GM19043 (cell line): ENCODE measurements at regions not wholly inside any gene's neighbourhood (a gene's known extent, or its start where the extent isn't known, plus 50 kb on each side); places are given as distances from the start of the nearest gene placed in this dataset.
"Not testable (repeated sequence)": the region's sequence is repeated elsewhere in the genome, so short reads cannot be mapped to it uniquely, and the experiment has no call there.

Source experiments
- ATAC-seq: cut with Tn5 transposase; IDR thresholded peaks from one replicate; pipeline ENCODE4 v1.9.1; 2021; ENCODE audit warnings: low read depth; ENCODE audit not compliant: unreplicated experiment

DNA sequence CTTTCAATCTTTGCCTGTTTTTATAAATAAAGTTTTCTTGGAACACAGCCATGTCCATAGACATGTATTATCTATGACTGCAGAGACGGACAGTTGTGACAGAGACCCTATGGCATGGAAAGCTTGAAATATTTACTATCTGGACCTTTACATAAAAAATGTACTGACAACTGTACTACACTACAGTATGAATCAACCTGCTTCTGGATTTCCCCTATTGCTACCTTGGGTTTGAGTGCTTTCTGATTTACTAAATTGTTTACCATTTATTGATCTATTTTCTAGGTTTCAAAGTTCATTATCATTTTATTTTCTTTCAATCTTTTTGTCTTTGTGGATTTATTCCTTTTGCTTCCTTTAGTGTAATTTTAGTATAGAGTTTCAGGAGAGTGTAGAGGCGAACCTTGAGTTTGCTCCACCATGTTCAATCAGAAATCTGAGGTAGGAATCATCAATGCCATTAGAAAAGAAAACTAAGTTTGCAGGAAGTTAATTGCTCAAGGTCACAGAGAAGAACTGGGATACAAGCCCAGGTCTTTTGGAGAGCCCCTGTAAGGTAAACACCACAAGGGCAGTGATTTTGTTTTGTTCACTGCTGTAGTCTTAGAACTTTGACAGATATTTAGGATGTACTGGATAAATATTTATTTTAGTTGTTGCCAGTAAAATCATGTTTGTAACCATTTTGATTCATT, 352.8 kb upstream of the SYNCRIP start:
- ATAC-seq, result no peak

DNA sequence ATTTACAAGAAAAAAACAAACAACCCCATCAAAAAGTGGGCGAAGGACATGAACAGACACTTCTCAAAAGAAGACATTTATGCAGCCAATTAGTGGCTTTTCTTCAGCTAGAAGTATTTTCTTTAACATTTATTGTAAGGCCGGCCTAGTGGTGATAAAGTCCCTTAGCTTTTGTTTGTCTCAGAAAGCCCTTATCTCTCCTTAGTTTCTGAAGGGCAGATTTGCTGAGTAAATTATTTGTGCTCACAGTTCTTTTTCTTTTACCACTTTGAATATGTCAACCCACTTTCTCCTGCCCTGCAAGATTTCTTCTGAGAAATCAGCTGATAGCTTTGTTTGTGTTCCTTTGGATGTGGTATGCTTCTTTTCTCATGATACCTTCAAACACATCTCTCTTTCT, 344.0 kb upstream of the SYNCRIP start:
- no peak for ATAC-seq

DNA sequence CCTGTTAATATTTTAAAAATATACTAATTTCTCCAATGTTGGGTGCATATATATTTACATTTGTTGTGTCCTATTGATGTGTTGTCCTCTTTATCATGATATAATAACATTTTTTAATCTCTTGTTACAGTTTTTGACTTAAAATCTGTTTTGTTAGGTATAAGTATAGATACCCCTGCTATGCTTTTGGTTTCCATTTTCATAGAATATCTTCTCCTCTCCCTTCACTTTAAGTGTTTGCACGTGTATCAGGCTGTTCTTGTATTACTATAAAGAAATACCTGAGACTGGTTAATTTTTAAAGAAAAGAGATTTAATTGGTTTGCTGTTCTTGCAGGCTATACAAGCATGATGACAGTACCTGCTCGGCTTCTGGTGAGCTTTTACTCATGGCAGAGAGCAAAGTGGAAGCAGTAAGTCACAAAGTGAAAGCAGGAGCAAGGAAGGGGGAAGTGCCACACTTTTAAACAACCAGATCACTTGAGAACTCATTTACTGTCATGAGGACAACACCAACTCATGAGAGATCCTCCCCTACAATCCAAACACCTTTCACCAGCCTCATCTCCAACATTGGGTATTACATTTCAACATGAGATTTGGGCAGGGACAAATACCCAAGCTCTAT, 340.5 kb upstream of the SYNCRIP start:
- ATAC-seq, result peak; percentile 56

DNA sequence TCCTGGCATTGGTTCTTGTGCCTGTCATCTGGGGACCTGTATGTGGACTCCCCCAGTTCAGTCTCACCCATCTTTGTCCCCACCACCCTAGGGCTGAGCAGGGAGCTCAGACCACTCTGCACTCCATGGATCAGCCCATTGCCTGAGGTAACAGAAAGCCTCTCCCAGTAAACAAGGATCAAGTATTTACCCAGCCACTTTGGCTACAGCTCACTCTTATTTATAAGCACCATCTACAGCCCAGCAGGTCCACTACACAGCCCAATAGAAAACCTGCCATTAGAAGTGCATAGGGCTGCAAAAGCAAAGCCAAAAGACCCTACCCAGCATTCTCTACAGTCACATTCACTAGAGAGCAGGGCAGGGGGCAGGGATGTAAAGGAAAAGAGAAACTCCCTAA, 335.0 kb upstream of the SYNCRIP start:
- no peak for ATAC-seq

DNA sequence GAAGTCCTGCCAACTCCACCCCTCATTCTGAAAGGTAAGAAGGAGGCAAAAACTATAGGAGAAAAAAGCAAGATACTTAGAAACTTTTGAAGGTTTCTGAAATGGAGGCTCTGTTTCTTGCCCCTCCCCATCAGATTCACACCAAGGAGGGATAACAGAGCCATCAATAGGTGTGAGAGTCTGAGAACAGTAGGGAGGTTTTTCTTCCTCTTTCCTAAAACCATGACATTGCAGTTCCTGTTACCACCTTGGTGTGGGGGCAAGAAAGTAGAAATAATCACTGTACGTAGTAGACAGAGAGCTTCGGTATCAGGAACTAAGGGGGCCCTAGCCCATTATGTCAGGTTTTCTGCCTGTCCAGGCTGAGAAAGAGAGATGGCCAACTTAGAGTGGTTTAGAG, 333.3 kb upstream of the SYNCRIP start:
- peak; percentile 81 for ATAC-seq

DNA sequence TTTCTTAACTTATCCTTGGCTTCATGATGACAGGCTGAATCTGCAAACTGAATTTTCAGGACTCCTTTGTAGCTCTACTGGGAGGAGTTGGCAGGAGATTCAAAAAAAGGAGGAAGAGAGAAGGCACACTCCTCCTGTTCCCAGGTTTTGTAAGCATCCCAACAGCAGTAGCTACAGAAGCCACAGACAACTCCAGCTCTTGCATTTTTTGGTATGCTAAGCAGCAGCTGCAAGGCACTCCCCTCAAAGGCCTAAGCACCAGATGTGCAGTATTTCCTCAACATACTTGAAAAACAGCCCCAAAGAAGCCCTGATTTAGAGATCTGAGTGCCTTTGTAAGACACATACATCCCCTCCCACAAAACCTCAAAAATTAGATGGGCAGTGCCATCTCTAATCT, 328.6 kb upstream of the SYNCRIP start:
- no peak for ATAC-seq

DNA sequence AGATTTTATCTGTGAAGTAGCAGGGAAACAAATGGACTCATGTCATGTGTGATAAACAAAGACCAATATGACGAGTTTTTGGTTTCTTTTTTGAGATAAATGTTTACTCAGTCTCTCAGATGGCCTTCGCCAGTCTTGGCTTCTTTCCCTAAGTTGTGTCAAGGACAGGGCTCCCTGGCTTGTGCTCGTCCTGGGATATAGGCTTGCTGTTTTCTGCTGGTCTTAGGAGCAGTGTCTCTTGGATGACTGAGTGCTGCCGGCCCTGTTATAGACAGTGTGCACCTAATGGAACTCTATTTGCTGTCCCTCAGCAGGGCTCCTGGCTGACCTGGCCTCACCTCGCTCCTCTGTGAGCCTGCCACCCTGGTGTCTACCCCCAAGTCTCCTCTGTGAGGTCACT, 324.1 kb upstream of the SYNCRIP start:
- ATAC-seq, result no peak

DNA sequence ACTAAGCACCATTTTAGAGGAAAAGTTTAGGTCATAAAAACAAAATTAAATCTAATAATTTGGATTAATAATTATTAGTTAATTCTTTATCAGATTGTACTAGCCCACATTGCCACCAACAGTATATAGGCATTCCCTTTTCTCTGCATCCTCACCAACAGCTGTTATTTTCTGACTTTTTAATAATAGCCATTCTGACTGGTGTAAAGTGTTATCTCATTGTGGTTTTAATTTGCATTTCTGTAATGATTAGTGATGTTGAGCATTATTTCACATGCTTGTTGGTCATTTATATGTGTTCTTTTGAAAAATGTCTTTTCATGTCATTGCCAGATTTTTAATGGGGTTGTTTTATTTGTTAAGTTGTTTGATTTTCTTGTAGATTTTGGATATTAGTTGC, 319.1 kb upstream of the SYNCRIP start:
- ATAC-seq, result no peak

DNA sequence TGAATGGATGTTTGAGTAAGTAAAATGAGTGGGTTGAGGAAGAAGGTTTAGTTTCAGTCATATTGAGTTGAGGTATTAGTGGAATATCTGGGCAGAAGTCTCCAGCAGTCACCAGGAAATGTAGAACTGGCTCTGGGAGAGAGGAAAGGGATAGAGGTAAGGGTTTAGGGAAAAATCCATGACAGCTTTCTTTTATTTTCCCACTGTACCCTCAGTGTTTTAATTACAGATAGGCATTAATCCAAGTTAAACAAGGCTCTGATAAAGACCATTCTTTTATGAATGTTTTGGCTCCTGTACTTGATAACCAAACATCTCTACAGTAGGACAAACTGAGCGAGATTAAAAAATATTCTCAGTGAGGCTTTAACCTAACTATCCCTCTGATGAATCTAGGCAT, 318.4 kb upstream of the SYNCRIP start:
- ATAC-seq, result no peak

DNA sequence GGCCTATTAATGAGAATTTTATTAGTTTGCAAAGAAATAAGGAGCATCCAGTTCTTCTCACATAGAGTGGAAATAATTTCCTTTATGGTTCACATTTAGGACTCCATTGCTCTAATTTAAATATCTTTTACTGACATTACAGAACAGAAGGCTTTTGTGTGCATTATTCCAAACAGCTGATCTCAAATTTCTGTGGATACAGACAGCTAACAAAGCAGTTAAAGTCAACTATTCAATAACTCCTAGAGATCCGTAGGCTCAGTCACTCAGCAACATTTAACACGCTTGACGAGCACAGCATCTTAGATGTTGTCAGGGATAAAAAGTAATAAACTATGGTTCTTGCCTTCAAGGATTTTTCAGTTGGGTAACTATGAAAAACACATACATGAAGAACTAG, 305.8 kb upstream of the SYNCRIP start:
- no peak for ATAC-seq

DNA sequence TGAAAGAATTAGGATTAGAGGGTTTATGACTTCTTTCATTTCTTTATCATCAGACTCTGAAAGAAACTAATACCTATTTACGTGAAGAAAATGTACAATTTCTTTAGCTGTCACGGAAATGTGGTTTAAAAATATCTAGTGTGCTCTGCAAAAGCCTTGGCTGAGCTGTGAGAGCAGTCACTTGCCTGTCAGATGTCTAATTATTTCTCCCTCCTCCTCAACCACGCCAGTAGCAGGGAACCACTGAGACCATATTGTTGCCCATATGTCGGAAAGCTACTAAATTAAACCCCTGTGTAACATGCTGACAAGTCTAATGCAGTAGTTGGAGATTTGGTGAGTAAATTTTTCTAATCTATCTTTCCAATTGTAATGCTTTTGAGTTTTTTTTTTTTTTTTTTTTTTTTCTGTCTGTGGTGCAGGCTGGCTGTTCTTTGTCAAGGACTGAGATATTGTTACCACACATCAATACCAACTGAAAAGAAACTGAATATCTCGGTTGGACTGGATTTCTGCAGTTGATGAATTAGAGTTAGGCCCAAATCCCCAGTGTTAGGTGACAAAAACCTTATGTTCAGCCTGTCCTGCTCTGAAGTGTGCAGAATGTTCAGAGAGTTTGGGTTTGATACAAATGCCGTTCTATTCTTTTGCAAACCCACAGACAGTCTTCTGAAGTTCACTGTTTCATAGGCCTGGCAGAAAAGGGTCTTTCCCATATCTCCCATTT, 302.9 kb upstream of the SYNCRIP start:
- no peak for ATAC-seq

DNA sequence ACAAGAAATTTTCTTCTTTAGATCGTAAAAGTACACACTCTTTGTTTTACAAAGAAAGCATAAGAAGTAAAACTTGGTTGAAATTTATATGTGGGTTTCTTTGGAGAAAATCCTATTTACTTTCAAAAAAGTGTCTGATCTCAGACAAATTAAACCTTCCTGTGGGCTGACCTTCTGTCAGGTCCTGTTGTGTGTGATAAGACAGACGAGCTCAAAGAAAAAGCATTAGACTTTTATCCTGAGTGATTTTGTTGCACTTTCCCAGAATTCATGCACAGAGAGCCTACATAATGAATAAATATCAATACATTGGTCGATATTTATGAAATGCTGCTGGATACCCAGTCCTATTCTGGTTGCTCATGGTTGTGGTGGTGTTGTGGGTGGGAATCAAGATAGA, 302.1 kb upstream of the SYNCRIP start:
- ATAC-seq, result no peak

DNA sequence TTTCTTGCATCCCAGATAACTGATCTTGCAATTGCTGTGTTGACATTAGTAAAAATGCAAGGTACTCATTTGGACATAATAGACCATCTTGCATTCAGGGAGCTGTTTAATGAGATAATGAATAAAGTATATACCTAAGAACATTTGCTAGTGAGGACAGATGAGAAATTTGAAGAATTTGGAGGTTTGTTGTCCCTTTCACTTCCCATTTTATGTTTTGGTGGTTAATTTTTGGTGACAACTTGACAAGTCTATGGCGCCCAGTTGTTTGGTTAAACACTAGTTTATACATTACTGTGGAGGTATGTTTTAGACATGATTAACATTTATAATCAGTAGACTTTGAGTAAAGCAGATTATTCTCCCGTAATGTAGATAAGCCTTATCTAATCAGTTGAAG, 300.2 kb upstream of the SYNCRIP start:
- ATAC-seq, result no peak

DNA sequence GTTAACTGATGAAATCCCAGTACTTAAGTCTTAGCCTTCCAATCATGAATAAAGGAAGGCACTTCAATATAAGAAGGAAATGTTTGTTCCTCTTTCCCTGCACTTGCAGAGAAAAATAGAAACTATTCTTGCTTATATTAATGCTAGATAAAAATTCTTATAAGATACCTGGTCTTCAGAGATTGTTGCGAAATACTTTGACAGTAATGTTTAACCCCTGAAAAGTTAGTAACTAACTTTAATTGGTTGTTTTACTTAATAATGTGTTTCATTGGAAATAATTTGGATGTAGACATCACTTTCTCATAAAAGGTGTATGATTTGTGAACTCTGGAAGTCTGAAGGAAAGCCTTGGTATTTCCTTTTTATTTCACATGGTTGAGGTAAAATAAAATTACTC, 294.2 kb upstream of the SYNCRIP start:
- no peak for ATAC-seq

DNA sequence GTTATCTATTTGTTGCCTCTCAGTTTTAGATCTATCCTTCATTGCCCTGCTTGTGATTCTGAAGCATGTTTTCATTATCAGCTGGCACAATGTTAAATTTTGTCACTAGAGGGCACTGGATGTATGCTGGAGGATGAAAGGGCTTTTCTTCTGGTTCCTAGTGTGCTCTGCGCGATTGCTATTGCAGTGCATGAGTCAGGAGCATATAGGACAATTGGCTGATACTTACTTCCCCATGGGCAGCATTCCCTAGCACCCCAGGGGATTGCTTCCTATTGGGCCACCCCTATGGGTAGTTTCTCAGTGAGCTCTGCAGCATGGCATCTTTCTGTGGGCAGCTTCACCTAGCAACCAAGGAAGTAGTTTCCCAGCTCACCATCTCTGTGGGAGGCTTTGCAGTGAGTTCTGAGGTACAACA, 280.3 kb upstream of the SYNCRIP start:
- ATAC-seq, result peak; percentile 87

DNA sequence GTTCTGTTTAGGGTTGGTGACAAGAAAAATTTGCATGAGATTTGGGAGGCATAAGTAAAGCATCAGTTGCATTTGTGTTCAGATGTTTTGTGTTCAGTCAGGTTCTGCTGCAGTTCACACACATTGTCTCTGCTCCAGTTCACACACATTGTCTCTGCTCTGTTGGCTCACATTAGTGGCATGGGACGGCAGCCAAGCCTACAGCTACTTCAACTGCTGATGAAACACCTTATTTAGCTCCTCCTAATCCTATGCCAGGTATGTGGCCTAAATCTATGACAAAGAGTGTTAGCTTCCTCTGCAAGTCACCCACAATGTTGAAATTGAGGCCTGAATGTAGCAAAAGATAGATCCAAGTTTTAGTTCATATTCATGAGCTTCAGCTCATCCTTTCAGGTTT, 278.1 kb upstream of the SYNCRIP start:
- ATAC-seq, result no peak

DNA sequence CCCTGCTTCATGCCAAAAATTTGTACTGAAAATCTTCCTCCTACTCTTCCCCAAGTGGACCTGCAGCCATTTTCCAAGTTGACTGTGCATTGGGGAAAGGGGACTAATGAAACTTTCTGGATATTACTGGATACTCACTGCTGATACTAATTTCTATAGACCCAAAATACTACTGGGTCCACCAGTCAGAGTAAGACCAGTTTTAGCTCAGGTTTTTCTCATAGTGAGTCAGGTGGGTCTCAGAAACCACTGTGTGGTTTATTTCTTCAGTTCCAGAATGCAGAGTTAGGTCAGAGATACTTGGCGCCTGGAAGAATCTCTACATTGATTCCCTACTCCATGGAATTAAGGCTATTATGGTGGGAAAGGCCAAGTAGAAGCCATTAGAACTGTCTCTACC, 274.8 kb upstream of the SYNCRIP start:
- no peak for ATAC-seq

DNA sequence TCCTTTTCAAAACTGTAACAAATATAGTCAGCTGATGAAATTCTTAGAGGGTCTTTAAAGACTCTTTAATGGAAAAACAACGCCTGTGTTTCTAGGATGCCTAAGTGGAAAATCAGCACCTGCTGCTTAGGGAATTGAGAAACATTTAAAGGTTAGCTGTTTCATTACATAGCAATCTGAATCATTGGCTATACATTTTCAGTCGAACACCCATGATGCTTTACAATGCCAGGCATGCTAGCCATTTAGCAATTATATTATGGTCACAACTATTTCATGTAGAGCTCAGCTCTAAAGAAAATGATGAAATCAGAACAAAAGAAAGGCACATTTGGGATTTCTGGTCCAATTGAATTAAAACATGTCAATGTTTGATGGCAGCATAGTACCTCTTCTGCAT, 270.3 kb upstream of the SYNCRIP start:
- ATAC-seq, result no peak

DNA sequence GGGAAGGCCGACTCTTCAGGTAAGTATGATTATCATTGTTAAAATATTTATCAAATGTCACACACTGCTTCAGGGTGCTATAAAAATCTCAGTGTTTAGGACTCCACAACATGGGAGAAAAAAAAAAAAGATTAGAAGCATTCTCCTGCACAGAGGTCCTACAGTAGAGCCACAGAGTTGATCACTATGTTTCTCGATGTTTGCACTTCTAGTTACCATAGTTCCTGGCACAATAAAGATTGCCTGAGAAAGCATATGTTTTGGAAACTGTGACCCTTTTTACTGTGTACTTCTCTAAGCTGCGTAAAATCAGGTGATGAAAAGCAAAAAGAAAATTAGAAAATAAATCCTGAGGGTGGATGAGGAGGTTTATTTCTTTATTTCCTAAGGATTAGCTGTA, 269.9 kb upstream of the SYNCRIP start:
- no peak for ATAC-seq

DNA sequence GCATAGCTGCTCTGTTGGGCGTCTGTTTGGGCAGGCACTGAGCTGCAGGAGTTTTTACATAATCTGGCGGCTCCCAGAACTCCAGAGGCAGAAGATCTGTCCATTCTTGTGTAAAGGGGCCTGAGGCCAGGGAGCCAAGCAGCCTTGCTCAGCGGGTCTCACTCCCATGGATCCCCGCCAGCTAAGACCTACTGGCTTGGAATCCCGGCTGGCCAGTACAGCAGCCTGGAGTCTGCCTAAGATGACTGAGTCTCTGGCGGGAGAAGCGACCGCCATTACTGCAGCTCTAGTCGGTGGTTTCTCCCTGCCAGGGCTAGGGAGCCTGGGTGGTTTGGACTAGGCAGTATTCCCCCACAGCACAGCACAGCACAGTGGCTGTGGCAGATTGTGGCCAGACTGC, 268.4 kb upstream of the SYNCRIP start:
- ATAC-seq, result no peak

DNA sequence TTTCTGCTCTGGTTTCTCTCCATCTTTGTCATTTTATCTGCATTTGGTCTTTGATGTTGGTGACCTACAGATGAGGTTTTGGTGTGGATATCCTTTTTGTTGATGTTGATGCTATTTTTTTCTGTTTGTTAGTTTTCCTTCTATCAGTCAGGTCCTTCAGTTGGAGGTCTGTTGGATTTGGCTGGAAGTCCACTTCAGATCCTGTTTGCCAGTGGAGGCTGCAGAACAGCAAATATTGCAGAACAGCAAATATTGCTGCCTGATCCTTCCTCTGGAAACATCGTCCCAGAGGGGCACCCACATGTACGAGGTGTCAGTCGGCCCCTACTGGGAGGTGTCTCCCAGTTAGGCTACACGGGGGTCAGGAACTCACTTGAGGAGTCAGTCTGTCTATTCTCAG, 265.4 kb upstream of the SYNCRIP start:
- ATAC-seq, result not testable (repeated sequence)

DNA sequence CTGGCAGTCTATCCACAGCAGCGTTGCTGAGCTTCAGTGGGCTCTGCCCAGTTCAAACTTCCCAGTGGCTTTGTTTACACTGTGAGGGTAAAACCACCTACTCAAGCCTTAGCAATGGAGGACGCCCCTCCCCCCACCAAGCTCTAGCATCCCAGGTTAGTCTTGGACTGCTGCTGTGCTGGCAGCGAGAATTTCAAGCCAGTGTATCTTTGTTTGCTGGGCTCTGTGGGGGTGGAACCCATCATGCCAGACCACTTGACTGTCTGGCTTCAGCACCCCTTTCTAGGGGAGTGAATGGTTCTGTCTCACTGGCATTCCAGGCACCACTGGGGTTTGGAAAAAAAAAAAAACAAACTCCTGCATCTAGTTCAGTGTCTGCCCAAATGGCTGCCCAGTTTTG, 249.7 kb upstream of the SYNCRIP start:
- ATAC-seq, result no peak
